Inferior parietal cortex (tissue), 1 donor: ENCODE measurements at regions not wholly inside any gene's neighbourhood (a gene's known extent, or its start where the extent isn't known, plus 50 kb on each side); places are given as distances from the start of the nearest gene placed in this dataset.

Experiments
- DNase-seq: peaks from one replicate; pipeline ENCODE4 v3.0.0-alpha.2; 2016; ENCODE audit errors: extremely low spot score

- DNase-seq: no peak
Measured at GRCh38 chr9:22286661-22287060, 160.0 kb upstream of the DMRTA1 start.

DNA sequence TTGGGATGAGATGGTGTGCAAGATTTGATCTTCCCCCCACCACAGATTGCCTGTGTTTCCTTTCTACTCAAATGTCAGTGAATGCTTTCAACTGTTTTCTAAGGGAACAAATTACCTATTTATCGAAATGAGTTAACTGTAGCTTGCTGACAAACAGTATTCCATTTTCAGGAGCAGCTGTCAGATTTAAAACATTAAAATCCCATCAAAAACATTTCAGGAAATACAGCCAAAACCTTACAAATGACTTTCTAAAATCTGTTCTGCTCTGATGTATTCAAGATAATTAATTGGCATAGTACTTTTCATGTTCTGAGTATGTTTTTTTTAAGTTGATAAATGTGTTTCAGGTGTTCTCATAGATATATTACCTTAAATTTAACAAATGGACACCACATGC is 158.0 kb upstream of the DMRTA1 start:
- no peak for DNase-seq

GRCh38 chr9:22307013-22307711 is 139.5 kb upstream of the DMRTA1 start:
- peak; percentile 33 for DNase-seq

DNA sequence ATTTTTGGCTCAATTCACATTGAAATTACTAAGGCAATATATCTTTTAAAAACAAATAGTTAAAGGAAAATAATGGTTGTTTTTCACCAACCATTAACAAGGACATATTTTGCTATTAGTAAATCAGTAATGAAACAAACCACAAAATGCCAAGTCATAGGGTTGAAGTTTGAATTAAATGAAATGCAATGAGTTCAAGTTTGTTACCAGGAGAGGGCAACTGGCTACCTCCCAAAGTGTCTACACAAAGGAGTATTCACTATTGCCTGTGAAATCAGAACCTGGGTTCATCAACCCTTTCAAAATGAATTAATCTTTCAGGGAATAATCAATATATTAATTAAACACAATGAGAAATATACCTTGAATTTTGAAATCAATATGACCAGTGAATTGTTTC is 138.4 kb upstream of the DMRTA1 start:
- DNase-seq: no peak

GRCh38 chr9:22316645-22317044 is 130.0 kb upstream of the DMRTA1 start:
- no peak for DNase-seq

DNA sequence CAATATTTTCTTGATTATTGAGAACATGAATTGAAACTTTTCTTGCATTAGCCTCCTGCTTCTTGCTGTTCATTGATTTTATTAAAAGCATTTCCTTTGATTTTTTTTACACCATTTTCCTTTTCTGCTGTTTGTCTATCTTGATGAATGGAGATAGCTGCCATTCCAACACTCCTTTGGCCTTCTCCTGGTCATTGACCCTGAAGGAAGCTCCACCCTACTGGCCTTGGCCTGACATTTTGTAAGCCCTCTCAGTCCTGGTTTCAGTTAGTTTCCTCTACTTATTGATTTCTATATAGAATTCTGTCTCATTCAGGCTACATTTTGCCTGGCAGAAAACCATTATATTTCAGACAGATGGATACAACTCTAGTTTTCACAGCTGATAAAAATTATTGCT is 115.1 kb upstream of the DMRTA1 start:
- no peak for DNase-seq

DNA sequence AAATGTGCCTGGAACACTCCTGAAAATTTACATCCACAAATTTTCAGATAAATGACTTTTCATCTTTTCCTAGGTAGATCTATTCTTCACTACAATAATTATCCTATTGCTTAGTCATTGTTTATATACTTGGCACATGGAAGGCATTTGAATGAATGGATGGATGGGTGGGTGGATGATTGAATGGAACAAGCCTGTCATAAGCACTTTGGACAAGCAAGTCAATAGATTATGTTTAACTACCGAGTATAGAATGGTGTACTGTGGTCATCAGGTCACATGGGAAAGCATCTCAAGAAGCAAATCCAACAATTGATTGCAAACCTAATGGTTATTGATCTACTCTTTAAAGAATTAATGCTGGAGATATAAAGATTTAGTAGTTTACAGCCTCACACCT is 114.4 kb upstream of the DMRTA1 start:
- no peak for DNase-seq

DNA sequence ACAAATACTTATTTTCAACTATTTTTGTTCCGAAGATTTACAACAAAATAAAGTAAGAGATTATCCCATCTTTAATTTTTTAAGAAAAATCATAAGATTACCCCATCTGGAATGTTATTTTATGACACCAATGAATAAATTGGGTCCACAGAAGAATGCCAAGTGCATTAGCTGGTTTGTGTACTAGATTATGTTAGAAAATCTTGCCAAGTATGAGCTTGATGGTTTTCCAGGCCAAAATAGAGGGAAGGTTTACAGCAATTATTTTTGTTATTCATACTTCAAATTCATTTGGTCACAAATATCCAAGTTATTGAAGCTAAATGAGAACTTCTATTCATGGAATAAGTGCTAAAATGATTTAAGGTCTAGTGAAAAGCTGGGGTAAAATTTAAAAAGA is 109.4 kb upstream of the DMRTA1 start:
- DNase-seq: no peak

GRCh38 chr9:22342491-22343217 is 104.0 kb upstream of the DMRTA1 start:
- no peak for DNase-seq

DNA sequence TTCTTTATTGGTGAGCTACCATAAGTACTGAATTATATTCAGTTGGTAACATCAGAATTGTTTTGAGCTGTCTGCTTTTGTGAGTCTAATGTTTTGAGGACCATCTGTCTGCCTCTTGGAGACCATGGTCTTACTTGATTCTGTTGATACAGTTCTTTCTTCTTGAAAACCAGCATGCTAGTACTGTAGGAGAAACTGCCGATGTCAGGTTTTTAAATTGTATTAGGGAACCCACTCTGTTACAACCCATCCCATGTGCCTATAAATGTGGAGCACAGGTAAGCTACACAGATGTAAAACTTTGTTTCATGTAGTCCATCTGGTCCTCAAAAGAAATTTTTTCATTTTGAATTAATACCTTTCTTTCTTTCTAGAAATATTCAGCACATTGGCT is 103.4 kb upstream of the DMRTA1 start:
- no peak for DNase-seq

GRCh38 chr9:22354699-22355384 is 91.8 kb upstream of the DMRTA1 start:
- DNase-seq: no peak

DNA sequence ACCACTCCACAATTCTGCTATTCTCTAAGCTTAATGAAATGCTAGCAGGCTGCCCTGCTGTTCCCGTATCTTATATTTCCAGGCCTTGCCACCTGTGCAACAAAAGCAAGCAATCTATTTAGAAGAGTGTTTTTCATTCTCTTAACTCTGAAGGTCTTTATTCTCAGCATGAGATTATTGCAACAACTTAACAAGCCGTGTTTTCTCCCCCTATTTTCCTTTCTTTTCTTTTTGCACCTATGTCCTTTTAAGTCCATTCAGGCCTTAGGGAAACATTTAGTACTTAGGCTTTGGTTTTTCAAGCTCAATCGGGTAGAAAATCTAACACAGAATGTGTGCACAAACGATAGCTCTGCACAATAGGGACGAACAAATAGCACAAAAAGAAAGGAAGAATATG is 89.6 kb upstream of the DMRTA1 start:
- no peak for DNase-seq

- DNase-seq: no peak
Measured at GRCh38 chr9:22363421-22363887, 83.2 kb upstream of the DMRTA1 start.

DNA sequence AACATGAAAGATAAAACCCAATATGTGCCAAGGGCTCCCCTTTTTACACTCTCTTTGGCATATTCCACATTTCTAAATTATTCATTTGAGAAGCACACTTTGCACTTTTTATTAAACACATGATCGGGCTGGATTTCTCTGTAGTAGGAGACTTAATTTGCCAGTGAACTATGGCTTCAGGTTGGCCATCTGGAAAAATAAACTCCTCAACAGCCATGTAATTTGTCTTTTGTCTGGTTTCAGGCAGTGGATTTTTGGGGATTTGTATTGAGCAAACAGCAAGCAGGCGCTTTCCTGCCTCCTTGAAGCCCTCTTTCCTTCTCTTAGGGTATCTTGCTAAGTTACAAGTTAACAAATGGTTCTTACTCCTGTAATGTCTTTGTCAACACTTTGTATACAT is 73.0 kb upstream of the DMRTA1 start:
- DNase-seq: no peak

- DNase-seq: no peak
Measured at GRCh38 chr9:22374051-22374450, 72.6 kb upstream of the DMRTA1 start.

DNA sequence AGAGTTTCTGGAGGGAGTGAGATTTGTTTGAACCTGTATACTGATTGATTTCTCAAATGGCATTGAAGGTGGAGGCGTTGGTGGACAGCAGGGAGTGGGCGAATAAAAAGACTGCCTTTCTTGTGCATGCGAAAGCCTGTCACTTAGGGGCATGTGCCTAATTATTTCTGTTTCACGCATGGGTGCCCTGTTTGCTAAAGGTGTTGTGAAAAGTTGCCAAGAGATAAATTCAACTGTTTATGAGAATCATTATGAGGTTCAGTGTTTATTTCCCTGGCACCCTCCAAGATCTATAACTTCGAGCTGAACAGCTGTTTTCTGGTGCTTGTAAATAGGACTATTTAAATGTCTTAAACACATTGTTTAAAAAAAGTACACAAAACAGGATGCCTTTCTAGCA is 67.4 kb upstream of the DMRTA1 start:
- DNase-seq: no peak

DNA sequence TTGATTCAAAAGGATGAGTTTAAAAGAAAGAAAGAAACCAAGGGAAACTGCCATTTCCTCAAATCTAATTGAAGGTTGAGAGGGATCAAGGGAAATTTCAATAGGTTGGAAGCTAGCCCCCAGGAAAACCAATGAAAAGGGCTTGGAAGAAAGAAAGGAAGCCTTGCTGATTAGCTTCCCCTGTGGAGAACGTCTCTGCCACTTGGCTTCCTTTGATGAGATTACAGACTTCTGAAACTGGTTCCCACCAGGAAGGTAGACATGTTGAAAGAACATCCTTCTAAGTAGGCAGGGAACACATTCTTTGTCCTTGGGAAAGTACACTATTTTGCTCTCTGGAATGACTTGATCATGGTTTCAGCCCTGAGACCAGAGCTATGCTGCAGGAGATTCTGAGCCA is 65.5 kb upstream of the DMRTA1 start:
- no peak for DNase-seq

GRCh38 chr9:22382331-22382730 is 64.3 kb upstream of the DMRTA1 start:
- no peak for DNase-seq

- DNase-seq: no peak
Measured at GRCh38 chr9:22383718-22384117, 62.9 kb upstream of the DMRTA1 start.

DNA sequence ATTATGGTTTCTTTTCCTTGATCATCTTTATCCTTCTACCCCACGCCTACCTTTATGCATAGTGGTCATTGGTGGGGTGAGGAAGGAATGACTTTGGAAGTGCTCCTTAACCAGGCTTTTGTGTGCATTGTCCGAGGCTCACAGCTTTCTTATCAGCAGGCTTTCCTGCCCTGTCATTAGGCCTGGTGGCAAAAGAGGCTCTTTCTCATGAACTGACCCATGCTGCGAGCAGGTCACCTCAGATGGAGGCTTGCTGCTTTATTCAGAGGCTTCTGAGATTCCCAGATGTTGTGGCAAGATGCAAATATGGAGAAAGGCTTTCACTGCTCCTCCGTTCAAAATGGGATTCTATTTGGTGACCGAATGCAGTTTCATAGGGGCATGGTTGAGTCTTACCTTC is 57.4 kb upstream of the DMRTA1 start:
- DNase-seq: no peak

DNA sequence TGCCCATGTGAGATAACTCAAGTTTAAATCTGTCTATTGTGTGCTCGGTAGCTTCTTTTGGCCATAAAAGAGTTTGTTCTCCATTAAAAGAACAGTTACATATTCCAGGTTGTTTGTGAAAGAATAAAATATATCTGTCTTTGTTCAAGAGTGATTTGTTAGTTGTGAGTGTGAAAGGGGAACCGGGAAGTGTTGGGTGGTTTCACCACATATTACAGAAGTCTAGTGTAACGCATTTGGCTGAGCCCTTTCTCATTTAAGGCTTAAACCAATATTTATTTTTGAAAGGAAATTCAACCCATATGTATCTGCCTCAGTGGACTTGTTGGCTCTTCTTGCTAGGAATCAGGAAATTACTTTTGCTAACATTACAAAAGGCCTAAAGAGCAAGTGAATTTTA is 54.1 kb upstream of the DMRTA1 start:
- DNase-seq: no peak

DNA sequence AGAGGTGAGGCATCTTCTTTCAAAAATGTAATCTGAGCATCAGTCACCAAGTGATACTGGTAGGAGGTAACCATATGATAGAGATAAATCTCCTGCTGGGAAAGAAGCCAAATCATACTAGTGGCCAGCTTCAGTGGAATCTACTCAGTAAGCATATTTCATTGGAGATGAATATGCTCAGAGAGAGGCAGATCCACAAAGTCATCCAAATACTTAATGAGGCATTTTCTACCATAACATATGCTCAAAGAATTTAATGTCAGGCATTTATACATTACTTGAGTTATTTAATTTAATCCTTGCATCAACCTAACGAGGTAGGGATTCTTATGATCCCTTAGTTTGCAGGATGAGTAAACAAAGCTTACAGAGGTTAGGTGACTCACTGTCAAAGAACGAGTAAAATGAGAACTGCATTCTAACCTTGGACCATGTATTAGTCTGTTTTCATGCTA is 50.9 kb upstream of the DMRTA1 start:
- DNase-seq: no peak
